ENCODE measurements at regions not wholly inside any gene's neighbourhood (a gene's known extent, or its start where the extent isn't known, plus 50 kb on each side); places are given as distances from the start of the nearest gene placed in this dataset.

GRCh38 chr2:226495466-226496272, 304.0 kb downstream of the IRS1 start:
- H3K4me1 ChIP-seq (ENCODE audit: low read length), result no peaks in the 10 kb centered on the region
- H3K9me3 ChIP-seq (ENCODE audit: low read length), result no peaks in the 10 kb centered on the region

GRCh38 chr2:226491112-226491511, 308.5 kb downstream of the IRS1 start:
- no peaks in the 10 kb centered on the region for H3K27me3 ChIP-seq (ENCODE audit: low read length)
- H3K9me2 ChIP-seq (replicated peaks; ENCODE audit: insufficient read depth, low read length), result no peaks in the 10 kb centered on the region
- H3K79me2 ChIP-seq (ENCODE audit: low read length), result no peaks in the 10 kb centered on the region
- no peak overlapping the region for H3K4me3 ChIP-seq (ENCODE audit: low read length)
- H3K27ac ChIP-seq (ENCODE audit: low read length), result no peak overlapping the region
- DNase-seq, result no peak
- H4K20me1 ChIP-seq (ENCODE audit: insufficient read depth, low read depth, low read length), result no peaks in the 10 kb centered on the region
- H3K9me3 ChIP-seq (ENCODE audit: low read length), result no peaks in the 10 kb centered on the region
- H2AFZ ChIP-seq (ENCODE audit: low read length), result no peak overlapping the region
- no peaks in the 10 kb centered on the region for H3K4me1 ChIP-seq (ENCODE audit: low read length)
- H3K9ac ChIP-seq (ENCODE audit: low read length), result no peak overlapping the region
- H3K36me3 ChIP-seq (ENCODE audit: insufficient read depth, low read length), result no peaks in the 10 kb centered on the region
- H3K4me2 ChIP-seq (ENCODE audit: low read depth, low read length, poor library complexity, severe bottlenecking), result no peak overlapping the region

More at GRCh38 chr2:226495466-226496272, 304.0 kb downstream of the IRS1 start:
- no peak for DNase-seq
- Histone ChIP-seq H3K27ac (ENCODE audit: low read length) (no peak overlapping the region), H3K9ac (ENCODE audit: low read length) (no peak overlapping the region), H4K20me1 (ENCODE audit: insufficient read depth, low read depth, low read length) (no peaks in the 10 kb centered on the region), H3K36me3 (ENCODE audit: insufficient read depth, low read length) (no peaks in the 10 kb centered on the region), H3K4me2 (ENCODE audit: low read depth, low read length, poor library complexity, severe bottlenecking) (no peak overlapping the region), H3K27me3 (ENCODE audit: low read length) (no peaks in the 10 kb centered on the region), H2AFZ (ENCODE audit: low read length) (no peak overlapping the region), H3K79me2 (ENCODE audit: low read length) (no peaks in the 10 kb centered on the region), H3K4me3 (ENCODE audit: low read length) (no peak overlapping the region), H3K9me2 (replicated peaks; ENCODE audit: insufficient read depth, low read length) (no peaks in the 10 kb centered on the region)

GRCh38 chr2:226489775-226490541, 309.7 kb downstream of the IRS1 start:
- Histone ChIP-seq H3K4me2 (ENCODE audit: low read depth, low read length, poor library complexity, severe bottlenecking) (no peak overlapping the region), H3K9ac (ENCODE audit: low read length) (no peak overlapping the region), H3K79me2 (ENCODE audit: low read length) (no peaks in the 10 kb centered on the region), H2AFZ (ENCODE audit: low read length) (no peak overlapping the region), H3K27me3 (ENCODE audit: low read length) (no peaks in the 10 kb centered on the region), H3K27ac (ENCODE audit: low read length) (no peak overlapping the region), H3K4me3 (ENCODE audit: low read length) (no peak overlapping the region), H3K4me1 (ENCODE audit: low read length) (no peaks in the 10 kb centered on the region), H3K9me3 (ENCODE audit: low read length) (no peaks in the 10 kb centered on the region), H3K36me3 (ENCODE audit: insufficient read depth, low read length) (no peaks in the 10 kb centered on the region), H4K20me1 (ENCODE audit: insufficient read depth, low read depth, low read length) (no peaks in the 10 kb centered on the region), H3K9me2 (replicated peaks; ENCODE audit: insufficient read depth, low read length) (no peaks in the 10 kb centered on the region)
- no peak for DNase-seq

- no peak overlapping the region for H3K9ac ChIP-seq (ENCODE audit: low read length)
- H4K20me1 ChIP-seq (ENCODE audit: insufficient read depth, low read depth, low read length), result no peaks in the 10 kb centered on the region
- no peak overlapping the region for H3K27ac ChIP-seq (ENCODE audit: low read length)
- DNase-seq, result no peak
- H3K79me2 ChIP-seq (ENCODE audit: low read length), result no peaks in the 10 kb centered on the region
- no peaks in the 10 kb centered on the region for H3K27me3 ChIP-seq (ENCODE audit: low read length)
- no peak overlapping the region for H2AFZ ChIP-seq (ENCODE audit: low read length)
- no peaks in the 10 kb centered on the region for H3K9me2 ChIP-seq (replicated peaks; ENCODE audit: insufficient read depth, low read length)
- H3K36me3 ChIP-seq (ENCODE audit: insufficient read depth, low read length), result no peaks in the 10 kb centered on the region
- H3K9me3 ChIP-seq (ENCODE audit: low read length), result no peaks in the 10 kb centered on the region
- H3K4me2 ChIP-seq (ENCODE audit: low read depth, low read length, poor library complexity, severe bottlenecking), result no peak overlapping the region
- no peaks in the 10 kb centered on the region for H3K4me1 ChIP-seq (ENCODE audit: low read length)
- no peak overlapping the region for H3K4me3 ChIP-seq (ENCODE audit: low read length)
Measured at GRCh38 chr2:226488034-226488433, 311.6 kb downstream of the IRS1 start.

- no peak for DNase-seq
- Histone ChIP-seq H3K4me3 (ENCODE audit: low read length) (no peak overlapping the region), H3K36me3 (ENCODE audit: insufficient read depth, low read length) (no peaks in the 10 kb centered on the region), H3K79me2 (ENCODE audit: low read length) (no peaks in the 10 kb centered on the region), H3K27me3 (ENCODE audit: low read length) (no peaks in the 10 kb centered on the region), H3K27ac (ENCODE audit: low read length) (no peak overlapping the region), H4K20me1 (ENCODE audit: insufficient read depth, low read depth, low read length) (no peaks in the 10 kb centered on the region), H3K9ac (ENCODE audit: low read length) (no peak overlapping the region), H3K9me2 (replicated peaks; ENCODE audit: insufficient read depth, low read length) (no peaks in the 10 kb centered on the region), H2AFZ (ENCODE audit: low read length) (no peak overlapping the region), H3K4me2 (ENCODE audit: low read depth, low read length, poor library complexity, severe bottlenecking) (no peak overlapping the region), H3K4me1 (ENCODE audit: low read length) (no peaks in the 10 kb centered on the region), H3K9me3 (ENCODE audit: low read length) (no peaks in the 10 kb centered on the region)
Measured at GRCh38 chr2:226487573-226487972, 312.0 kb downstream of the IRS1 start.

- no peaks in the 10 kb centered on the region for H3K4me1 ChIP-seq (ENCODE audit: low read length)
- no peaks in the 10 kb centered on the region for H3K79me2 ChIP-seq (ENCODE audit: low read length)
- H3K9me3 ChIP-seq (ENCODE audit: low read length), result no peaks in the 10 kb centered on the region
- H3K27me3 ChIP-seq (ENCODE audit: low read length), result no peaks in the 10 kb centered on the region
- no peak overlapping the region for H3K9ac ChIP-seq (ENCODE audit: low read length)
- H3K9me2 ChIP-seq (replicated peaks; ENCODE audit: insufficient read depth, low read length), result no peaks in the 10 kb centered on the region
- H2AFZ ChIP-seq (ENCODE audit: low read length), result no peak overlapping the region
- no peak overlapping the region for H3K4me3 ChIP-seq (ENCODE audit: low read length)
- no peaks in the 10 kb centered on the region for H4K20me1 ChIP-seq (ENCODE audit: insufficient read depth, low read depth, low read length)
- H3K27ac ChIP-seq (ENCODE audit: low read length), result no peak overlapping the region
- H3K4me2 ChIP-seq (ENCODE audit: low read depth, low read length, poor library complexity, severe bottlenecking), result no peak overlapping the region
- H3K36me3 ChIP-seq (ENCODE audit: insufficient read depth, low read length), result no peaks in the 10 kb centered on the region
- no peak for DNase-seq
Measured at GRCh38 chr2:226483745-226484619, 315.6 kb downstream of the IRS1 start.

GRCh38 chr2:226483143-226483542, 316.5 kb downstream of the IRS1 start:
- Histone ChIP-seq H3K9ac (ENCODE audit: low read length) (no peak overlapping the region), H3K4me2 (ENCODE audit: low read depth, low read length, poor library complexity, severe bottlenecking) (no peak overlapping the region)
- DNase-seq, result no peak

More at GRCh38 chr2:226483143-226483542, 316.5 kb downstream of the IRS1 start:
- no peaks in the 10 kb centered on the region for H3K9me3 ChIP-seq (ENCODE audit: low read length)
- no peaks in the 10 kb centered on the region for H3K79me2 ChIP-seq (ENCODE audit: low read length)
- no peaks in the 10 kb centered on the region for H3K9me2 ChIP-seq (replicated peaks; ENCODE audit: insufficient read depth, low read length)
- no peaks in the 10 kb centered on the region for H4K20me1 ChIP-seq (ENCODE audit: insufficient read depth, low read depth, low read length)
- H3K27me3 ChIP-seq (ENCODE audit: low read length), result no peaks in the 10 kb centered on the region
- no peak overlapping the region for H2AFZ ChIP-seq (ENCODE audit: low read length)
- no peak overlapping the region for H3K27ac ChIP-seq (ENCODE audit: low read length)
- no peaks in the 10 kb centered on the region for H3K4me1 ChIP-seq (ENCODE audit: low read length)
- no peak overlapping the region for H3K4me3 ChIP-seq (ENCODE audit: low read length)
- H3K36me3 ChIP-seq (ENCODE audit: insufficient read depth, low read length), result no peaks in the 10 kb centered on the region
